Esophagus (tissue), 2 donors: ENCODE measurements at regions not wholly inside any gene's neighbourhood (a gene's known extent, or its start where the extent isn't known, plus 50 kb on each side); places are given as distances from the start of the nearest gene placed in this dataset.

Experiments used
- H3K27ac ChIP-seq, 2 donors: one replicate each; pipeline ENCODE4 v1.5.1; 2013; ENCODE audit warnings: low read depth in 2 of 2, mild to moderate bottlenecking in 2 of 2, inconsistent platforms in 1 of 2, low read length in 1 of 2, moderate library complexity in 1 of 2
- H3K27me3 ChIP-seq, 2 donors: one replicate each; pipeline ENCODE4 v1.6.1; 2013; ENCODE audit warnings: low read length in 2 of 2, control low read depth in 1 of 2, mild to moderate bottlenecking in 1 of 2; ENCODE audit not compliant: insufficient read depth in 2 of 2, control insufficient read depth in 1 of 2
- H3K36me3 ChIP-seq, 2 donors: one replicate each; pipeline ENCODE4 v1.6.1; 2013; ENCODE audit warnings: low read length in 1 of 2; ENCODE audit not compliant: control insufficient read depth in 2 of 2, insufficient read depth in 2 of 2
- H3K4me1 ChIP-seq, 2 donors: one replicate each; pipeline ENCODE4 v1.6.1; 2013; ENCODE audit warnings: low read length in 1 of 2; ENCODE audit not compliant: control insufficient read depth in 2 of 2, insufficient read depth in 2 of 2
- H3K4me3 ChIP-seq, 2 donors: one replicate each; pipeline ENCODE4 v1.5.1; 2013; ENCODE audit warnings: low read length in 2 of 2, mild to moderate bottlenecking in 2 of 2, low read depth in 1 of 2, moderate library complexity in 1 of 2
- H3K9me3 ChIP-seq, 2 donors: one replicate each; pipeline ENCODE4 v1.6.1; 2013; ENCODE audit warnings: mild to moderate bottlenecking in 2 of 2, low read depth in 1 of 2, low read length in 1 of 2, moderate library complexity in 1 of 2; ENCODE audit not compliant: control insufficient read depth in 2 of 2, insufficient read depth in 1 of 2
- WGBS, 2 donors: extraction: QIAGEN DNeasy Blood & Tissue Kit; methylation state at CpG; one replicate each; pipeline ENCODE4 v1.1.7; 2013; 5-methylcytosine and 5-hydroxymethylcytosine counted together
- donor health status: healthy with polysubstance abuse.
- donor health status: Bipolar disorder and iron deficiency.

GRCh38 chr21:15517394-15517793 lies 212.4 kb upstream of the USP25 start:
- Histone ChIP-seq H3K4me3 (no peak overlapping the region), H3K36me3 (no peaks in the 10 kb centered on the region), H3K27me3 (no peaks in the 10 kb centered on the region), H3K27ac (no peak overlapping the region), H3K4me1 (no peaks in the 10 kb centered on the region), H3K9me3 (peaks cover 0 to 4% of the 10 kb centered on the region in 2 donors)

GRCh38 chr21:15520811-15521643 lies 208.8 kb upstream of the USP25 start:
- WGBS, 2 donors, result 73 to 78% methylated on average over 4 of the region's 4 CpGs
- Histone ChIP-seq H3K27me3 (no peaks in the 10 kb centered on the region), H3K27ac (no peak overlapping the region), H3K4me1 (no peaks in the 10 kb centered on the region), H3K9me3 (peaks cover 0 to 4% of the 10 kb centered on the region in 2 donors), H3K4me3 (no peak overlapping the region), H3K36me3 (no peaks in the 10 kb centered on the region)

GRCh38 chr21:15521644-15522001 lies 208.2 kb upstream of the USP25 start:
- Histone ChIP-seq H3K9me3 (peaks cover 0 to 4% of the 10 kb centered on the region in 2 donors), H3K4me1 (no peaks in the 10 kb centered on the region), H3K4me3 (no peak overlapping the region), H3K27me3 (no peaks in the 10 kb centered on the region), H3K27ac (no peak overlapping the region), H3K36me3 (no peaks in the 10 kb centered on the region)
- 90 to 96% methylated on average over 5 of the region's 5 CpGs for WGBS, 2 donors

- Histone ChIP-seq H3K27me3 (no peaks in the 10 kb centered on the region), H3K4me1 (no peaks in the 10 kb centered on the region), H3K27ac (no peak overlapping the region), H3K9me3 (peaks cover 0 to 4% of the 10 kb centered on the region in 2 donors), H3K4me3 (no peak overlapping the region), H3K36me3 (no peaks in the 10 kb centered on the region)
- 96 to 97% methylated on average over 5 of the region's 5 CpGs for WGBS, 2 donors
Measured at GRCh38 chr21:15522148-15522547, 207.6 kb upstream of the USP25 start.

GRCh38 chr21:15524855-15525254 lies 204.9 kb upstream of the USP25 start:
- no peaks in the 10 kb centered on the region for H3K27me3 ChIP-seq
- no peaks in the 10 kb centered on the region for H3K4me1 ChIP-seq
- H3K4me3 ChIP-seq, result no peak overlapping the region
- H3K36me3 ChIP-seq, result no peaks in the 10 kb centered on the region
- H3K9me3 ChIP-seq, result peaks cover 0 to 4% of the 10 kb centered on the region in 2 donors
- H3K27ac ChIP-seq, result no peak overlapping the region

GRCh38 chr21:15526798-15527197 lies 203.0 kb upstream of the USP25 start:
- Histone ChIP-seq H3K4me3 (no peak overlapping the region), H3K4me1 (no peaks in the 10 kb centered on the region), H3K9me3 (peaks cover 0 to 4% of the 10 kb centered on the region in 2 donors), H3K36me3 (no peaks in the 10 kb centered on the region), H3K27me3 (no peaks in the 10 kb centered on the region), H3K27ac (no peak overlapping the region)
- WGBS, 2 donors, result 51 to 65% methylated on average over 2 of the region's 2 CpGs

GRCh38 chr21:15528346-15528745 lies 201.4 kb upstream of the USP25 start:
- 55 to 60% methylated on average over 2 of the region's 2 CpGs for WGBS, 2 donors

GRCh38 chr21:15531986-15532385 lies 197.8 kb upstream of the USP25 start:
- H3K27ac ChIP-seq, result no peak overlapping the region
- no peaks in the 10 kb centered on the region for H3K9me3 ChIP-seq
- H3K36me3 ChIP-seq, result no peaks in the 10 kb centered on the region
- 52 to 55% methylated on average over 3 of the region's 3 CpGs for WGBS, 2 donors
- H3K4me1 ChIP-seq, result no peaks in the 10 kb centered on the region
- H3K27me3 ChIP-seq, result no peaks in the 10 kb centered on the region
- H3K4me3 ChIP-seq, result no peak overlapping the region

More at GRCh38 chr21:15528346-15528745, 201.4 kb upstream of the USP25 start:
- Histone ChIP-seq H3K27ac (no peak overlapping the region), H3K36me3 (no peaks in the 10 kb centered on the region), H3K27me3 (no peaks in the 10 kb centered on the region), H3K4me1 (no peaks in the 10 kb centered on the region), H3K9me3 (no peaks in the 10 kb centered on the region), H3K4me3 (no peak overlapping the region)

GRCh38 chr21:15533618-15534017 lies 196.2 kb upstream of the USP25 start:
- Histone ChIP-seq H3K36me3 (no peaks in the 10 kb centered on the region), H3K4me1 (no peaks in the 10 kb centered on the region), H3K4me3 (no peak overlapping the region), H3K27ac (no peak overlapping the region), H3K27me3 (no peaks in the 10 kb centered on the region), H3K9me3 (no peaks in the 10 kb centered on the region)
- WGBS, 2 donors, result 81 to 84% methylated on average over 4 of the region's 4 CpGs

GRCh38 chr21:15534450-15534886 lies 195.3 kb upstream of the USP25 start:
- H3K4me1 ChIP-seq, result no peaks in the 10 kb centered on the region
- H3K36me3 ChIP-seq, result no peaks in the 10 kb centered on the region
- no peak overlapping the region for H3K4me3 ChIP-seq
- H3K9me3 ChIP-seq, result no peaks in the 10 kb centered on the region
- no peaks in the 10 kb centered on the region for H3K27me3 ChIP-seq
- no peak overlapping the region for H3K27ac ChIP-seq
- 64 to 68% methylated on average over 4 of the region's 4 CpGs for WGBS, 2 donors
